ENCODE measurements at regions not wholly inside any gene's neighbourhood (a gene's known extent, or its start where the extent isn't known, plus 50 kb on each side); places are given as distances from the start of the nearest gene placed in this dataset.

DNA sequence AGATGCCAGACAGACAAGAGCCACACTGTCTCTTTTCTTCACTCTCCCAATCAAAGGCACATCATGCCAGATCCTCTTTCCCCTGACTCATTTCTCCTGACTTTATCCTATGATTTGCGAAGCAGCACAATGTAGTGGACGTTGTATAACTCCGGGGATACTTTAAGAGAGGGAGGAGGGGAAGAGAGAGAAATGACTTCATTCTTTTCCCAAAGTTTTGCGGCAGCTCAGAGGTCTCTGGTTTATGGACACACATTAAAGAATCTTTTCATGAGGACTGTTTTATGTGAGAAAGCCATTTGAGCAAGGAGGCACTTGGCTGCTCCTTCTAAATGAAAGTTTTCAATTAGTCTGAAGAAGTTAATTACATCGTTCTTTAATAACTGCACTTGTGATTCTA lies 75.1 kb upstream of the MC3R start:
- Mint-ChIP-seq H3K9me3 (peaks cover 0 to 4% (median 2%) of the 10 kb centered on the region in 7 donors), H3K27me3 (ENCODE audit: low read depth in 3 of 3) (peaks cover 0 to 4% (median 0%) of the 10 kb centered on the region in 3 donors), H3K4me3 (no peak overlapping the region), H3K36me3 (no peaks in the 10 kb centered on the region), H3K4me1 (no peaks in the 10 kb centered on the region), H3K27ac (no peak overlapping the region)
- no peaks in the 10 kb centered on the region for H3K4me1 ChIP-seq (ENCODE audit: control insufficient read depth in 1 of 2, insufficient read depth in 2 of 2, low read length in 2 of 2)
- H3K4me2 ChIP-seq (replicated peaks; ENCODE audit: extremely low read depth, low read length, poor library complexity, severe bottlenecking), result no peak overlapping the region
- H3K27me3 ChIP-seq (ENCODE audit: control insufficient read depth in 2 of 2, insufficient read depth in 2 of 2, low read length in 2 of 2), result no peaks in the 10 kb centered on the region
- H3K27ac ChIP-seq (ENCODE audit: low read depth in 1 of 2, low read length in 2 of 2), result no peak overlapping the region
- H4K20me1 ChIP-seq (ENCODE audit: insufficient read depth, low read length), result no peaks in the 10 kb centered on the region
- H3K36me3 ChIP-seq (replicated peaks in 1 of 2; ENCODE audit: control insufficient read depth in 1 of 2, insufficient read depth in 2 of 2, low read length in 2 of 2), result no peaks in the 10 kb centered on the region
- H3K9me3 ChIP-seq (replicated peaks in 1 of 2; ENCODE audit: control insufficient read depth in 1 of 2, insufficient read depth in 1 of 2, low read length in 2 of 2), result no peaks in the 10 kb centered on the region
- H3K79me2 ChIP-seq (ENCODE audit: insufficient read depth, low read length), result no peaks in the 10 kb centered on the region
- H3K4me3 ChIP-seq (replicated peaks in 1 of 3; ENCODE audit: low read depth in 2 of 3, low read length in 3 of 3), result no peak overlapping the region
- DNase-seq, result no peak
- 100% methylated on average over 1 of the region's 5 CpGs for WGBS (ENCODE audit: insufficient coverage)
- TF ChIP-seq, protein P1, sequence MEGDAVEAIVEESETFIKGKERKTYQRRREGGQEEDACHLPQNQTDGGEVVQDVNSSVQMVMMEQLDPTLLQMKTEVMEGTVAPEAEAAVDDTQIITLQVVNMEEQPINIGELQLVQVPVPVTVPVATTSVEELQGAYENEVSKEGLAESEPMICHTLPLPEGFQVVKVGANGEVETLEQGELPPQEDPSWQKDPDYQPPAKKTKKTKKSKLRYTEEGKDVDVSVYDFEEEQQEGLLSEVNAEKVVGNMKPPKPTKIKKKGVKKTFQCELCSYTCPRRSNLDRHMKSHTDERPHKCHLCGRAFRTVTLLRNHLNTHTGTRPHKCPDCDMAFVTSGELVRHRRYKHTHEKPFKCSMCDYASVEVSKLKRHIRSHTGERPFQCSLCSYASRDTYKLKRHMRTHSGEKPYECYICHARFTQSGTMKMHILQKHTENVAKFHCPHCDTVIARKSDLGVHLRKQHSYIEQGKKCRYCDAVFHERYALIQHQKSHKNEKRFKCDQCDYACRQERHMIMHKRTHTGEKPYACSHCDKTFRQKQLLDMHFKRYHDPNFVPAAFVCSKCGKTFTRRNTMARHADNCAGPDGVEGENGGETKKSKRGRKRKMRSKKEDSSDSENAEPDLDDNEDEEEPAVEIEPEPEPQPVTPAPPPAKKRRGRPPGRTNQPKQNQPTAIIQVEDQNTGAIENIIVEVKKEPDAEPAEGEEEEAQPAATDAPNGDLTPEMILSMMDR (IDR thresholded peaks at IDR 0.05), result no peak
- intact Hi-C loops (cut with micrococcal nuclease), result no loop called here
- H3K9ac ChIP-seq (ENCODE audit: insufficient read depth, low read length, poor library complexity, severe bottlenecking), result no peak overlapping the region
- H2AFZ ChIP-seq (ENCODE audit: insufficient read depth, low read depth, low read length, poor library complexity, severe bottlenecking), result no peak overlapping the region

DNA sequence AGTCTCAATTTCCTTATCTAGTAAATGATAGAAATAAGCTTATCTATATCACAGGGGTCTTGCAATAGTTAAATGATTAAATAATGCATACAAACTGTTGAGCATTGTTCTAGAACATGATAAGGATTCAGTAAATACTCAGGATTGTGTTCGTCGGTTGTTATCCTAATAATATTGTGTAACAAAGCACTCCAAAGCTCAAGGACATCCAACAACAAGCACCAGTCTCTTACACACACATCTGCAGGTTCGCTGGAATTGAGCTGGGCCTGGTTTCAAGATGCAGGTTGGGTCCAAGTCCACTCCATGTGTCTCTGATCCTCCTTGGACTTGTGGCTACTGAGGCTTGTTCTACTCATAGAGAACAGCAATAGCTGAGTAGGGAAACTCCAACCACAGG lies 74.1 kb upstream of the MC3R start:
- no peak overlapping the region for H3K27ac ChIP-seq (ENCODE audit: low read depth in 1 of 2, low read length in 2 of 2)
- Mint-ChIP-seq H3K9me3 (peaks cover 0 to 4% (median 2%) of the 10 kb centered on the region in 7 donors), H3K4me3 (no peak overlapping the region), H3K27me3 (ENCODE audit: low read depth in 3 of 3) (peaks cover 0 to 4% (median 0%) of the 10 kb centered on the region in 3 donors), H3K27ac (no peak overlapping the region), H3K4me1 (no peaks in the 10 kb centered on the region), H3K36me3 (no peaks in the 10 kb centered on the region)
- no peaks in the 10 kb centered on the region for H4K20me1 ChIP-seq (ENCODE audit: insufficient read depth, low read length)
- no peaks in the 10 kb centered on the region for H3K27me3 ChIP-seq (ENCODE audit: control insufficient read depth in 2 of 2, insufficient read depth in 2 of 2, low read length in 2 of 2)
- no peaks in the 10 kb centered on the region for H3K4me1 ChIP-seq (ENCODE audit: control insufficient read depth in 1 of 2, insufficient read depth in 2 of 2, low read length in 2 of 2)
- no peaks in the 10 kb centered on the region for H3K36me3 ChIP-seq (replicated peaks in 1 of 2; ENCODE audit: control insufficient read depth in 1 of 2, insufficient read depth in 2 of 2, low read length in 2 of 2)
- no peak overlapping the region for H2AFZ ChIP-seq (ENCODE audit: insufficient read depth, low read depth, low read length, poor library complexity, severe bottlenecking)
- intact Hi-C loops (cut with micrococcal nuclease), result no loop called here
- no peaks in the 10 kb centered on the region for H3K79me2 ChIP-seq (ENCODE audit: insufficient read depth, low read length)
- DNase-seq, result no peak
- no peak overlapping the region for H3K4me3 ChIP-seq (replicated peaks in 1 of 3; ENCODE audit: low read depth in 2 of 3, low read length in 3 of 3)
- no peaks in the 10 kb centered on the region for H3K9me3 ChIP-seq (replicated peaks in 1 of 2; ENCODE audit: control insufficient read depth in 1 of 2, insufficient read depth in 1 of 2, low read length in 2 of 2)
- TF ChIP-seq, protein P1 (IDR thresholded peaks at IDR 0.05), result no peak
- H3K9ac ChIP-seq (ENCODE audit: insufficient read depth, low read length, poor library complexity, severe bottlenecking), result no peak overlapping the region
- 78% methylated on average over 1 of the region's 3 CpGs for WGBS (ENCODE audit: insufficient coverage)
- H3K4me2 ChIP-seq (replicated peaks; ENCODE audit: extremely low read depth, low read length, poor library complexity, severe bottlenecking), result no peak overlapping the region

Measured in CD14-positive monocyte (primary cell).